GM18951 (cell line): ENCODE measurements at regions not wholly inside any gene's neighbourhood (a gene's known extent, or its start where the extent isn't known, plus 50 kb on each side); places are given as distances from the start of the nearest gene placed in this dataset.

Experiments
- POLR2A ChIP-seq: IDR thresholded peaks from 4 replicates; pipeline ENCODE4 v1.6.1; 2011; ENCODE audit warnings: mild to moderate bottlenecking; ENCODE audit not compliant: insufficient read length, insufficient read depth; ENCODE audit errors: extremely low read depth
- in situ Hi-C: fragments of 300-500 bp; cut with MboI; formaldehyde crosslinking; loops from one replicate; pipeline ENCODE4 v1.12.0; 2022; ENCODE audit warnings: low sequenced_read_pairs, mixed read lengths, inconsistent platforms; ENCODE audit not compliant: unreplicated experiment

DNA sequence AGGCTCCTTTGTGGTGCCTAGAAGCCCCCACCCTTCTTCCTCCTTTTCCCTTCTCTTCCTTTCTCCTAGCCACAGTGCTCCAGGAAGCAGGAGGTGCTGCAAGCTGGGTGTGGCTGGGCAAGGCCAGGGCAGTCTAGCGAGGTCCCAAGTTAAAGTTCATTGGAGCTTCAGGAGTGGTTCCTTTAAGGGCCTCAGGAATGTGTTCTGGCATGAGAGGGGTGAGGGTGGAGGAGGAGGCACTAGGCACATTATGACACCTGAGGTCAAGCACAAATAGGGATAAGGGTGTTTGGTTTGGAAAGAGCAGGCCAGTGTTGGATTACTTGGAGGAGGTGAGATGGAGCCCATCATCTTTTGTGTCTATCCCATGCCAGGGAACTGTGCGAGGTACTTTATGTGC, 258.7 kb downstream of the TLE3 start:
- in situ Hi-C loops: no loop called here
- no peak for TF ChIP-seq POLR2A

DNA sequence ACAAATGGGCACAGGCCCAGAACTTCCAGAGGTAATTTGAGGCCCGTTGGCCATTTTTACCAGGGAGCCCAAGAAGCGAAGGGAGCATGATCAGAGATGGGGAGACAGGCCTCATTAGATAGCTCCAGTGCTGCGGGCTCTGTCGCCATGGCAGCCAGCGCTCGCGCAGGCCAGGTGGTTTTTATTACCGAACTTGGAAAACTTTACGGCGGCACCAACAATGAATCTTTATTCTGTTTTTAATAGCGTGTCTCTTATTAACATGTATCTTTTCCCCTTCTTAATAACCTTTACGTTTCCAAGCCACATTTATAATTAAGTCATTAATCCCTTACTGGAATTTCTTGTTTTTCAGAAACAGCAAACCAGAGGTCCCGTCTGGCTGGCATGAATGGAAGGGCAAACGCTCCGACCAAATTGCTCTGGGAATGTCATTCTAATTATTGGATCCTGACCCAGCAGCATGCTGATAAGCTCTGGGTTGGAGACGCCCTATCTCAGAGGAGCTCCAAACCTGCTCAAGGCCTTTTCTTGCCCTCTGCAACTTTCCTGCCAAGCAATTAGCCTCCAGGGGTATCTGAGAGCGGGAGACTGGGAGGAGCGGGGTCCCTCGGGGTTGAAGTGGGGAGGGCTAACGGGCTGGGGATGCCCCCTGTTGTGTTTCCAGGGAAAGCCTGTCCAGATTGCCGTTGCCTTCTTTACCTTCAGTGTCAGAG, 256.4 kb downstream of the TLE3 start:
- in situ Hi-C loops: no loop called here
- no peak for TF ChIP-seq POLR2A

DNA sequence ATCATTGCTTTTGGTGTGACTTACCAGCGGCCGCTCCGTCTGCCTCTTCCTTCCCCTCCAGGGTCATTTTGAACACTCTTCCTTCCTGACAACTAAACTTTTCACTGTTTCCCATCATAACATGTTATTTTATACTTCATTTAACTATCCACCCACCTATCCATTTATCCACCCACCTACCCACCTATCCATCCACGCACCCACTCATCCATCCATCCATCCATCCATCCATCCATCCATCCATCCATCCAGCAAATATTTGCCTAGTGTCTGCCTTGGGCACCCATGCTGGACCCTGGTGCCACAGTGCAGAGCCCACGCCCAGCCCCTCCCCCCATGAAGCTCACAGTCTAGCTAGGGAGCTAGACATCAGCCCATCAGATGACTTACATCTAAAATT, 254.9 kb downstream of the TLE3 start:
- no peak for TF ChIP-seq POLR2A
- in situ Hi-C loops: no loop called here

DNA sequence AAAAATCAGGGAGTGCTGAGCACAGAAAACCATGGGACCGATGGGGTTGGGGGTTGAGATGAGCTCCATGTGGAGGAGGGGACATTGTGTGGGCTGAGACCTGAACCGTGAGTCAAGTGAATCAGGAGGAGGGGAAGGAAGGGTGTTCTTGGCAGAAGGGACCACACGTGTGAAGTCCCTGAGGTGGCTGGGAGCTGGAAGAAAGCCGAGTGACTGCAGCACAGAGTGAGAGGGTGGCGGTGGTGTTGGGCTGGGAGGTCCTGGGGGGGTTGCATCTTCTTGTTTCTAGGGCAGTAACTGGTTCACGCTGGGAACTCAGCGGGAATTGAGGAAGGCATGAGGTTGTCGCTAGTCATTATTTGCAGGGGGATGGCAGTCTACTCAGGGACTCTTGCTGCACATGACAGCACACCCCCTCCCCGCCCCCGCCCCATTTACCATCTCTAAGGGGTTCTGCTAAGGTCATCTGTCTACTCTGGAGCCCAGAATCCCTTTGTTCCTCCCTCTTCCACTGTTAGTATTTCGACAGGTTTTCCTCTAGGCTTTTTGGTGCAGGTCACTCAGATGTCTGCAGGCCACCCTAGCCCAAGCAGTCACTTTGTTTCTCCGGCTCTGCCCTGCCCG, 254.3 kb downstream of the TLE3 start:
- TF ChIP-seq POLR2A: no peak
- in situ Hi-C loops: no loop called here

DNA sequence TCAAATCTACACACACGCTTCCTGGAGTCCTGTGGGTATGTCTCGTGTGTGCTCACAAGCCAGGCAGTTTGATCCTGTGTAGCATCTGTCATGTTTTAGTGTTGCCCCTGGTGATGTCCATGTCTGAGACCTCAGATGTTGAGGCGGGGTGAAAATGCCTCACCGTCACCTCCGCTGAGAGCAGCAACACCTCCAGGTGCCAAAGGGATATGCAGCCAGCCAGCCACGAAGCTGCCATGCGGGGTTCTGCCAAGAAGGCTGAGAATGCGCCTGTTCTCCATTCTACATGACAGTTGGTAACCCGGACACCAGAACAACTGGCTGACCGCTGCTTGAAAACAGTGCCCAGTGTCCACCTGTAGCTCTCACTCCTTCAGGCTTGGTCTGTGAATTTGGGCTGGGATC, 253.8 kb downstream of the TLE3 start:
- no peak for TF ChIP-seq POLR2A
- in situ Hi-C loops: no loop called here

DNA sequence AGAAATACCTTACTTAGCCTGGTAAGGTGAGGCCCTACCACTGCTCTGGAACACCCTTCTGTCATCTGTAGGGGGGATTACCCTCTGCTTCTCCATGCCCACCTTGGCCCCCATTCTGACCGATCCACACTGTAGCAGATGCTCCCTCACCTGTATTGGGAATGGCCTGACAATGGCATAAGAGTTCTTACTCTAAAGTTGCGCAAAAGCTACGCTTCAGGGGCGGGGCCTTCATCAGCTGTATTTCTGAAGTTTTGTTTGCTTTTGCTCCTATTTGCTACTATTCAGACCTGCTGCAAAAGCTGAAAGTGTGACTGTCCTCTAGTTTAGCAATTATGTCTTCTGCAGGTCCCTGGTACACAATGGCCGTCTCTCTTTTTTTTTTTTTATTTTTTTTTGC, 252.6 kb downstream of the TLE3 start:
- in situ Hi-C loops: no loop called here
- TF ChIP-seq POLR2A: no peak

DNA sequence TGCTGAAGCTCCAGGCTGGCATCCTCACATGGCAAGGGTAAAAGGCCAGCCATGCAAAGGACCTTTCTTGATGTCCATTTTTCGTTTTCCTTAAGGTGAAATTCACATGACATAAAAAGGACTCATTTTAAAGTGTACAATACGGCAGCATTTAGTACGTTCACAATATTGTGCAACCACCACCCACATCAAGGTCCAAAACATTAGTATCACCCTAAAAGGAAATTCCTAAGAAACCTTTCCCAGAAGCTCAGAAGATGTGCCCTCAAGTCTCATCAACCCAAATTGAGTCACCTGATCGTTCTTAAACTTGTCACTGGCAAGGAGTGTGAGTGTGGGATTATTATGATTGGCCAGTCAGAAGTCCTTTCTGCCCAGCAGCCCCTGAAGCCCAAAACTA, 250.1 kb downstream of the TLE3 start:
- in situ Hi-C loops: no loop called here
- no peak for TF ChIP-seq POLR2A

DNA sequence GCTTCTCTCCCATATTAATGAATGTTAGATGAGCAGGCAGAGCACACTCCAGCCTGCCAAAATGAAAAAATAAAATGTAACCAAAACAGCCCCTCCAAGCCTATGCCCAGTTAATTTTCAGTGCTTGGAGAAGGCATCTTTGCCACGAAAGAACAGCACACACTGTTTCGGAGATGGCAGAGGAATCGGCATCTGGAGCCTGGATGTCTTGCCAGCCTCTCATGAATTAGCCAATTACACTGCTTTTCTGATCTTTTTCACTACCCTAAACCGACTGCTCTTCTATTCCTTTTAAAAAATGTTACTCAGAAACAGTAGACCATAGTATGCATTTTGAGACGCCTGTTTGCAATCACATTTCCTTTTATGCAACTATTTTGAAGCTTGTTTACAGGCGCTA, 249.6 kb downstream of the TLE3 start:
- no peak for TF ChIP-seq POLR2A
- in situ Hi-C loops: no loop called here

DNA sequence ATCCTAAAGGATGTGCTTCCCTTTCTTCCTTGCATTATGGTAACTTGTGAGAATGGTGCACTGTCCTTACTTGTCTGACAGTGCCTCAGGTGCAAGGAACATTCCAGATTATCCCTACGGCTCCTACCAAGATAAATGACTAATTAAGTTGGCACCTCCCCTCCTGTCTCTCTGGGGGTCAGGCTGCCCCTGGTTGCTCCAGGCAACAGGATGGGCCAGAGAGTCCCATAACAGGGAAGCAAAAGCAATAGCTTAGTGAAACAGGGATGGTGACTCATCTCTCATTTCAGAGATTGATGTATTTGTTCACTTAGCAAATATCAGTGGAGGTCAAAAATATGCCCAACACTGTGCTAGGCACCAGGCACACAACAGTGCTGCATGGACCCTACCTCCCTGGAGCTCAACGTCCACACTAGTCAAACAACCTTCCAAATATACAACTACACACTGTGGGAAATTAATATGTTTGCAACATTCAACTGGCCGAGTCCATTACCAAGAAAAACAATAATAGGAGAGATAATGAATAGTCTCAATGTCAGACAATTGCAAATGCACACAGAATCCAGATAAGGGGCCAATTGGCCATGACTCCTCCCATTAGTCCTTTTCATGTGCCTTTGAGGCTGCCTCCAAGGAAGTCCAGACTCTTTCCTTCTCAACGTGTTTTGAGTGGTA, 249.0 kb downstream of the TLE3 start:
- no peak for TF ChIP-seq POLR2A
- in situ Hi-C loops: no loop called here

DNA sequence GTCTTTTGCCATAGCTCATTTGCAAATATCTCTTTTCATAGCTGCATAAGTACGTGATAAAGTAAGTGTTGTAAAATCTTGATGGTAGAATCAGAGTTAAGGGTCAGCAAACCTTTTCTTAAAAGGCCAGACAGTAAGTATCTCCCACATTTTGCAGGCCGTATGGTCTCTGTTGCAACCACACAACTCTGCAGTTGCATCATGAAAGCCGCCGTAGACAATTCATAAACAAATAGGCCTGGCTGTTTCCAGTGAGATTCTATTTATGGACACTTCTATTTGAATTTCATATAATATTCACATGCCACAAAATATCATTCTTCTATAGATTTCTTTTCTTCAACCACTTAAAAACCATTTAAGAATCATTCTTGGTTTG, 248.5 kb downstream of the TLE3 start:
- TF ChIP-seq POLR2A: no peak
- in situ Hi-C loops: no loop called here

DNA sequence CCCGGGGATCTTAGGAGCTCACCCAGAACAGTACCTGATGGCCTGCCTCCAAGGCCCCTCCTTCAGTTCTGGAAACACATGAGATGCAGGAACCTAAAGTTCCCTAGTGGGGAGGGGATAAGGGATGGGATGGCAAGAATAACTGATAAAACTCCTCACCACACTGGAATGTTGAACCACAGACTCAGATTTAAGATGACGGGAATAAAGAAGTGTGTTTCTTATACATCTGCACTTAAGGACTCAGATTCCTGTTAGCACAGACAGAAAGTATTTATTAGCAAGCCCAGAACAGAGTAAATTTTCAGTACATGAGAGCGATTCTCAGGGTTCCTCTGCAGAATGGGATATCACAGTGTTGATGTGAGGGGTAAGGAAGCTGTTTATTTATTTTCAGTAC, 245.2 kb downstream of the TLE3 start:
- in situ Hi-C loops: no loop called here
- TF ChIP-seq POLR2A: no peak

DNA sequence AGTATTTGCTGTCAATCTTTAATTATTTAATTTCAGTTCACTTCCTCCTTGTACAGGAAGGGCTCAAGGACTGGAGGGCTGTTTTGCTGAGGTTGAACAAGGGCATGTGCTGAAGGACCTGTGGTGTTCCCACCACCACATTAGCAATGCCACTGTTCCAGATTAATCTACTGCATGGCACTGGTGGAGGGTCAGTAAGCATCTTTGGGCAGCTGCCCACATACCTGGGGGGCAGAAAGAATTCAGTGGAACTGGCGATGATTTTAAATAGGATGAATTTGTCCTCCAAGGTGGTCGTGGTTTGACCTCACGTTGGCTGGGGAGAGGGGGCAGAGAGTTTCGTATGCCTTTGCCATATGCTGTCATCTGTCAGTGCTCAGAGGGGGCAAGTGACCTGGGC, 244.8 kb downstream of the TLE3 start:
- no peak for TF ChIP-seq POLR2A
- in situ Hi-C loops: no loop called here

DNA sequence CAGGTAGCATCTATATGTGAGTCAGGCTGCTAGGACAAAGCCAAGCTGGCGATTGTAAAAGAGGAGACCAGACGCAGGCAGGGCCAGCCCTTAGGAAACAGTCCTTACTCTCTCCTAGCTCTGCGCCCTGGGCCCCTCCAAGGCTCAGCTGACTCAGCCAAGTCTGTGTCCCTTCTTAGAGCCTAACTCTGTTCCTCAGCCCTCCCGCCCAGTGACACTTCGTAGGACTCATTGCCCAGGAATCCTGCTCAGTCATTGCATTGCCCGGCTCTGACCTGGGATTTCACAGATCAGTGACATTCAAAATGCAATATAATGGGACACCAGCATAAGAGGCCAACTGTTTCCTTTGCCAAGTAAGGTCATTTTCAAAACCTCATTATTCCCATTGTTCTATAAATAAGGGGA, 244.2 kb downstream of the TLE3 start:
- TF ChIP-seq POLR2A: no peak
- in situ Hi-C loops: no loop called here

DNA sequence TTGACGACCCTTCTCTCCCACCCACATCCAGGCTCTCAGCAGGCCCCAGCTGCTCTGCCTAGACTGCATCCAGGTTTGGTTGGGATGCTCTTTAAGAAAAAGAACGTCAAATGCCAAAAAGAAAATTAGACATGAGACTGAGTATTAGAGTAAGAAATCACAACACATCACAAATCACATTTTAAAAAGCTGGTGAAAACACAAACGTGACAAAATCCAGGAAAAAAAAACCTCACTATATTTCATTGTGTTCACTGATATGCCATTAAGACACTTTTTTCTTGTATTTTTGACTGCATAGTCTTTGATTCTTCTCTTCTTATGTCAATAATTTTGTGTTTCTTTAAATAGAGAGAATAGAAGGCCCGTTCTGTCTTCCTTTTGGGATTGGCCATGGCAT, 243.7 kb downstream of the TLE3 start:
- TF ChIP-seq POLR2A: no peak
- in situ Hi-C loops: no loop called here
